A673 (cell line): ENCODE measurements at regions not wholly inside any gene's neighbourhood (a gene's known extent, or its start where the extent isn't known, plus 50 kb on each side); places are given as distances from the start of the nearest gene placed in this dataset.

Experiments used
- BruUV-seq: library from RNA; stranded (reverse); fragments of 400-500 nt; replicated peaks from 2 replicates; lab custom pipeline; 2021; lab: Mats Ljungman, UMichigan
- CTCF ChIA-PET: fragments of 300-600 bp; sonication (Branson Sonifier 250); formaldehyde crosslinking; loops from one replicate; lab custom pipeline; 2022; ENCODE audit warnings: antibody characterized with exemption; lab: Charles Lee
- POLR2A ChIA-PET: fragments of 300-600 bp; sonication (Branson Sonifier 250); formaldehyde crosslinking; loops from one replicate; lab custom pipeline; 2022; ENCODE audit warnings: antibody characterized with exemption; ENCODE audit not compliant: low non-redundant PET; lab: Charles Lee
- DNase-seq: peaks from one replicate; pipeline ENCODE4 v3.0.0-alpha.2; 2015; ENCODE audit warnings: low spot score
- H3K27ac ChIP-seq: fragments of 200-600 bp; sonication (generic); 2 replicates; pipeline ENCODE4 v1.5.1; 2016; ENCODE audit warnings: mixed run types, low read depth, mild to moderate bottlenecking, mixed read lengths, antibody characterized with exemption, low read length; ENCODE audit not compliant: poor library complexity, severe bottlenecking
- H3K27me3 ChIP-seq: fragments of 200-600 bp; sonication (generic); replicated peaks from 2 replicates; pipeline ENCODE4 v1.6.1; 2017; ENCODE audit warnings: mixed run types, low read depth, mild to moderate bottlenecking, mixed read lengths, antibody characterized with exemption, low read length; ENCODE audit not compliant: insufficient read depth, poor library complexity
- H3K36me3 ChIP-seq: fragments of 200-600 bp; sonication (generic); 2 replicates; pipeline ENCODE4 v1.6.1; 2016; ENCODE audit warnings: mixed run types, mild to moderate bottlenecking, mixed read lengths, antibody characterized with exemption, low read length; ENCODE audit not compliant: insufficient read depth, poor library complexity, severe bottlenecking
- H3K4me1 ChIP-seq: fragments of 200-600 bp; sonication (generic); 2 replicates; pipeline ENCODE4 v1.6.1; 2017; ENCODE audit warnings: mixed run types, mild to moderate bottlenecking, mixed read lengths, antibody characterized with exemption, low read length; ENCODE audit not compliant: insufficient read depth, poor library complexity, severe bottlenecking
- H3K4me3 ChIP-seq: fragments of 200-600 bp; sonication (generic); 2 replicates; pipeline ENCODE4 v1.5.1; 2016; ENCODE audit warnings: low read depth, mixed run types, mild to moderate bottlenecking, mixed read lengths, low read length; ENCODE audit not compliant: poor library complexity, severe bottlenecking
- H3K9me3 ChIP-seq: fragments of 200-600 bp; sonication (generic); 2 replicates; pipeline ENCODE4 v1.6.1; 2016; ENCODE audit warnings: mixed run types, low read depth, mild to moderate bottlenecking, mixed read lengths, antibody characterized with exemption, low read length; ENCODE audit not compliant: poor library complexity, severe bottlenecking
- CTCF ChIP-seq: fragments of 300-800, 200-600 bp; sonication (generic); conservative IDR thresholded peaks from 2 replicates; pipeline ENCODE4 v1.5.1; 2017; ENCODE audit warnings: low read depth, mild to moderate bottlenecking, antibody characterized with exemption, low read length, moderate library complexity, mixed read lengths
- EZH2 ChIP-seq: fragments of 200-600 bp; sonication (generic); IDR thresholded peaks from 2 replicates; pipeline ENCODE4 v1.6.1; 2017; ENCODE audit warnings: borderline replicate concordance, low read depth, mild to moderate bottlenecking, mixed read lengths, antibody characterized with exemption, low read length; ENCODE audit not compliant: poor library complexity, severe bottlenecking
- intact Hi-C: fragments of 100-400 bp; cut with micrococcal nuclease; formaldehyde crosslinking; loops from one replicate; pipeline ENCODE4 v1.10.0; 2022; ENCODE audit not compliant: unreplicated experiment

DNA sequence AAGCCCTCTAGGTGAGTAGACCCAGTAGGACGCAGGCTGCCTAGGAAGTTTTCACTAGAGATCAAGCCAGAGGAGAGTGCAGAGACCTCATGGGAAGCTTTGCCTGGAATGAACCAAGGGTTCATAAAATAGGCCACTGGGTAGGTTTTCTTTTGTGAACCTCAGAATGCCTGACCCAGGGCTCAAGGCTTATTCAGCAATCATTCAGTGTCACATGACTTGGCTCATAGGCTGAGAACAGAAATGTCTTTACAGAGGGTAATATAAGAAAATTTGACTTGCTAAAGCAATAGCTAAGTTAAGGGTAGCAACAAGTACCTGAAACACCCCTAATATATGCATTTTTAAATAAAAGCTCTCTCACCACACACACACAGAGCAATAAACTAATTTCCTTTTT, 132.6 kb downstream of the RAB38 start:
- no TSS peak for BruUV-seq
- Histone ChIP-seq H3K36me3 (no peaks in the 10 kb centered on the region), H3K27me3 (peaks cover 17% of the 10 kb centered on the region), H3K4me3 (no peak overlapping the region), H3K9me3 (no peaks in the 10 kb centered on the region), H3K27ac (no peak overlapping the region), H3K4me1 (no peaks in the 10 kb centered on the region)
- no peak for DNase-seq
- ChIA-PET CTCF (no interaction called here), POLR2A (no interaction called here)
- TF ChIP-seq EZH2 (no peak), CTCF (no peak)
- intact Hi-C loops, result no loop called here

DNA sequence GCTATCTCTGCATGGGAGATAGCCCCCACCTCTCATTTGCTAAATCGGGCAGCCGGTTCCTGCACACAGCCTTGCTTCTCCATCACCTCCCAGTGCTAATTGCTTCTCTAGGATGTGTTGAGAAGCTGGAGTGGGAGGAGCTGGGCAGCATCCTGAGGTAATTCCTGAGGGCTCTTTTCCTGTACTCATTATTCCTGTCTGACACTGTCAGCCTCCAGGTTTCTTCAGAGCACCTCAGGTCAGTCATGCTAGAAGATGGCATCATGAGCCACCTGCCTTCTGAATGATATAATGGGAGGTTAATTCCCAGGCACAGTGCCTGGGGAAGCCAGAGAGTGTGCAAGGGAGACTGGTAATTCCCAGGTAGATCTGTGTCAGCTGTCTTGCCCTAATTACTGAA, 133.0 kb downstream of the RAB38 start:
- no peaks in the 10 kb centered on the region for H3K36me3 ChIP-seq
- CTCF ChIA-PET, result no interaction called here
- no peak for DNase-seq
- H3K4me3 ChIP-seq, result no peak overlapping the region
- H3K27ac ChIP-seq, result no peak overlapping the region
- H3K4me1 ChIP-seq, result no peaks in the 10 kb centered on the region
- POLR2A ChIA-PET, result no interaction called here
- H3K27me3 ChIP-seq, result peaks cover 19% of the 10 kb centered on the region
- intact Hi-C loops, result no loop called here
- BruUV-seq, result no TSS peak
- no peaks in the 10 kb centered on the region for H3K9me3 ChIP-seq
- TF ChIP-seq CTCF (no peak), EZH2 (no peak)

- DNase-seq, result no peak
- H3K4me1 ChIP-seq, result no peaks in the 10 kb centered on the region
- no peak for TF ChIP-seq CTCF
- TF ChIP-seq EZH2, result no peak
- H3K9me3 ChIP-seq, result no peaks in the 10 kb centered on the region
- intact Hi-C loops, result no loop called here
- H3K36me3 ChIP-seq, result no peaks in the 10 kb centered on the region
- H3K27me3 ChIP-seq, result peaks cover 19% of the 10 kb centered on the region
- no peak overlapping the region for H3K27ac ChIP-seq
- BruUV-seq, result no TSS peak
- no peak overlapping the region for H3K4me3 ChIP-seq
- ChIA-PET POLR2A (no interaction called here), CTCF (no interaction called here)
Measured at GRCh38 chr11:88041679-88042078, 133.6 kb downstream of the RAB38 start.
